HepG2 (cell line): ENCODE measurements at regions not wholly inside any gene's neighbourhood (a gene's known extent, or its start where the extent isn't known, plus 50 kb on each side); places are given as distances from the start of the nearest gene placed in this dataset.

ENCODE experiments used
- ATAC-seq: fragments of 200-7000 bp; cut with Tn5 transposase; 3 replicates; pipeline ENCODE4 v1.9.1; 2020; ENCODE audit warnings: mild to moderate bottlenecking, moderate library complexity
- BruUV-seq: library from RNA; stranded (reverse); fragments of 400-500 nt; replicated peaks from 2 replicates; lab custom pipeline; 2021; lab: Mats Ljungman, UMichigan
- CTCF ChIA-PET: fragments of 300-600 bp; formaldehyde crosslinking; extraction: SDS; loops from one replicate; lab custom pipeline; 2021; ENCODE audit warnings: low total read pairs, inconsistent platforms, low intra/inter-chr PET ratio; lab: Yijun Ruan, JAX
- POLR2A ChIA-PET: fragments of 350-600 bp; sonication (Branson Sonifier 250); formaldehyde crosslinking; loops from one replicate; lab custom pipeline; 2020; ENCODE audit warnings: antibody characterized with exemption, inconsistent platforms; lab: Yijun Ruan, JAX
- DNase-seq: peaks from one replicate; pipeline ENCODE4 v3.0.0-alpha.2; 2015; ENCODE audit warnings: low spot score
- FAIRE-seq: peaks from 3 replicates; lab custom pipeline; 2011; peaks lifted over from hg19 to GRCh38; lab: Jason Lieb, UNC
- H2AFZ ChIP-seq: one replicate; pipeline ENCODE4 v1.6.1; 2011; ENCODE audit warnings: low read length, inconsistent platforms
- H3K27ac ChIP-seq: fragments of 300-600 bp; 3 replicates; pipeline ENCODE4 v1.8.0; 2011; ENCODE audit warnings: mixed run types, mild to moderate bottlenecking, mixed read lengths, low read length, inconsistent platforms; ENCODE audit not compliant: insufficient read depth; ENCODE audit errors: extremely low read length
- H3K27me3 ChIP-seq, 2 experiments: fragments of 200-600 bp in 1 of 2; 2 replicates in 1 of 2; 3 replicates in 1 of 2; pipeline versions ENCODE4 v1.6.0 to v1.8.0; 2011; ENCODE audit warnings: low read length in 2 of 2, mild to moderate bottlenecking in 2 of 2, moderate library complexity in 2 of 2, inconsistent platforms in 1 of 2; ENCODE audit not compliant: insufficient read depth in 2 of 2, control insufficient read depth in 1 of 2
- H3K36me3 ChIP-seq, 2 experiments: fragments of 200-600 bp in 1 of 2; replicated peaks in 1 of 2; 2 replicates in 1 of 2; 3 replicates in 1 of 2; pipeline versions ENCODE4 v1.5.1 to v1.8.0; 2011; ENCODE audit warnings: low read length in 2 of 2, inconsistent platforms in 1 of 2; ENCODE audit not compliant: insufficient read depth in 2 of 2, control insufficient read depth in 1 of 2
- H3K4me1 ChIP-seq: 2 replicates; pipeline ENCODE4 v1.5.1; 2012; ENCODE audit warnings: low read length, inconsistent platforms; ENCODE audit not compliant: insufficient read depth
- H3K4me2 ChIP-seq: 2 replicates; pipeline ENCODE4 v1.6.0; 2011; ENCODE audit warnings: low read depth, low read length, inconsistent platforms
- H3K4me3 ChIP-seq, 3 experiments: fragments of 200-600 bp in 1 of 3; sonication (generic), shearing (Covaris generic) in 1 of 3; replicated peaks in 1 of 3; 2 replicates each; pipeline ENCODE4 v1.5.1; 2011 to 2016; ENCODE audit warnings: low read length in 3 of 3, inconsistent platforms in 2 of 3, low read depth in 2 of 3, mild to moderate bottlenecking in 2 of 3, control low read depth in 1 of 3, mixed read lengths in 1 of 3; ENCODE audit not compliant: insufficient read depth in 1 of 3
- H3K79me2 ChIP-seq: one replicate; pipeline ENCODE4 v1.6.1; 2011; ENCODE audit warnings: low read length, inconsistent platforms; ENCODE audit not compliant: insufficient read depth
- H3K9ac ChIP-seq: 2 replicates; pipeline ENCODE4 v1.6.0; 2011; ENCODE audit warnings: mild to moderate bottlenecking, low read depth, low read length, inconsistent platforms; ENCODE audit not compliant: insufficient read depth
- H3K9me3 ChIP-seq: 2 replicates; pipeline ENCODE4 v1.5.1; 2012; ENCODE audit warnings: mild to moderate bottlenecking, low read length
- H4K20me1 ChIP-seq: 2 replicates; pipeline ENCODE4 v1.6.0; 2011; ENCODE audit warnings: inconsistent platforms, mild to moderate bottlenecking, low read length, moderate library complexity; ENCODE audit not compliant: insufficient read depth
- ATF1 ChIP-seq: IDR thresholded peaks from 2 replicates; pipeline ENCODE4 v1.6.1; 2016; ENCODE audit warnings: mild to moderate bottlenecking, control low read depth
- BRD4 ChIP-seq: sonication (generic); formaldehyde crosslinking; IDR thresholded peaks from 2 replicates; pipeline ENCODE4 v1.4.0; 2020; ENCODE audit warnings: missing genetic modification reagents
- CSRNP2 ChIP-seq: sonication (generic); formaldehyde crosslinking; conservative IDR thresholded peaks from 2 replicates; pipeline ENCODE4 v1.8.0; 2022; ENCODE audit warnings: low read depth, missing genetic modification reagents
- DMAP1 ChIP-seq: IDR thresholded peaks from 2 replicates; pipeline ENCODE4 v1.6.1; 2016
- FOXO1 ChIP-seq: sonication (generic); formaldehyde crosslinking; IDR thresholded peaks from 2 replicates; pipeline ENCODE4 v1.4.0; 2020; ENCODE audit warnings: missing genetic modification reagents
- NRL ChIP-seq: sonication (generic); formaldehyde crosslinking; IDR thresholded peaks from 2 replicates; pipeline ENCODE4 v1.5.0; 2020; ENCODE audit warnings: missing genetic modification reagents, mild to moderate bottlenecking, moderate library complexity, borderline replicate concordance
- PHF8 ChIP-seq: sonication (generic); formaldehyde crosslinking; IDR thresholded peaks from 2 replicates; pipeline ENCODE4 v1.5.0; 2020; ENCODE audit warnings: missing genetic modification reagents
- PITX1 ChIP-seq: sonication (generic); formaldehyde crosslinking; IDR thresholded peaks from 2 replicates; pipeline ENCODE4 v1.5.1; 2020; ENCODE audit warnings: mild to moderate bottlenecking, missing genetic modification reagents
- SMAD9 ChIP-seq: sonication (generic); formaldehyde crosslinking; IDR thresholded peaks from 2 replicates; pipeline ENCODE4 v1.5.1; 2020; ENCODE audit warnings: mild to moderate bottlenecking, missing genetic modification reagents
- ZKSCAN1 ChIP-seq: fragments of 150-350 bp; IDR thresholded peaks from 2 replicates; pipeline ENCODE4 v1.6.1; 2014; ENCODE audit warnings: low read length
- ZNF10 ChIP-seq: sonication (generic); formaldehyde crosslinking; IDR thresholded peaks from 2 replicates; pipeline ENCODE4 v1.4.0; 2020; ENCODE audit warnings: mild to moderate bottlenecking, low read depth, missing genetic modification reagents, borderline replicate concordance
- ZNF18 ChIP-seq: sonication (generic); formaldehyde crosslinking; IDR thresholded peaks from 2 replicates; pipeline ENCODE4 v1.8.0; 2022; ENCODE audit warnings: mild to moderate bottlenecking, missing genetic modification reagents; ENCODE audit not compliant: insufficient replicate concordance
- ZNF350 ChIP-seq: sonication (generic); formaldehyde crosslinking; IDR thresholded peaks from 2 replicates; pipeline ENCODE4 v1.4.0; 2020; ENCODE audit warnings: mild to moderate bottlenecking, low read depth, missing genetic modification reagents, borderline replicate concordance
- ZNF496 ChIP-seq: sonication (generic); formaldehyde crosslinking; IDR thresholded peaks from 2 replicates; pipeline ENCODE4 v1.8.1; 2023; ENCODE audit warnings: mild to moderate bottlenecking, moderate library complexity, missing genetic modification reagents; ENCODE audit not compliant: insufficient replicate concordance
- ZNF547 ChIP-seq: sonication (generic); formaldehyde crosslinking; IDR thresholded peaks from 2 replicates; pipeline ENCODE4 v1.5.1; 2020; ENCODE audit warnings: mild to moderate bottlenecking, missing genetic modification reagents
- ZNF558 ChIP-seq: sonication (generic); formaldehyde crosslinking; IDR thresholded peaks from 2 replicates; pipeline ENCODE4 v1.9.0; 2022; ENCODE audit warnings: mild to moderate bottlenecking, missing genetic modification reagents, borderline replicate concordance
- ZNF577 ChIP-seq: sonication (generic); formaldehyde crosslinking; IDR thresholded peaks from 2 replicates; pipeline ENCODE4 v1.4.0; 2020; ENCODE audit warnings: mild to moderate bottlenecking, low read depth, missing genetic modification reagents, borderline replicate concordance
- ZNF619 ChIP-seq: sonication (generic); formaldehyde crosslinking; IDR thresholded peaks from 2 replicates; pipeline ENCODE4 v1.4.0; 2020; ENCODE audit warnings: mild to moderate bottlenecking, missing genetic modification reagents
- WGBS: methylation state at CpG from one replicate; pipeline ENCODE4 v1.1.6; 2017; ENCODE audit warnings: low lambda C conversion rate; 5-methylcytosine and 5-hydroxymethylcytosine counted together
- in situ Hi-C: cut with HindIII; loops from 2 replicates; pipeline ENCODE4 v1.10.0; 2017; ENCODE audit warnings: low pct_unique_long_range_greater_than_20kb; ENCODE audit not compliant: extremely low pct_ligation_motif_present
- intact Hi-C: fragments of 100-400 bp; cut with micrococcal nuclease; formaldehyde crosslinking; loops from one replicate; pipeline ENCODE4 v1.10.0; 2022; ENCODE audit not compliant: unreplicated experiment

GRCh38 chr14:46325777-46326176, 325.8 kb downstream of the RPL10L start (continued):
- no peak for TF ChIP-seq ZNF10 (CRISPR knock-in tag)
- no peak for TF ChIP-seq DMAP1 (CRISPR knock-in tag)
- TF ChIP-seq FOXO1 (CRISPR knock-in tag), result no peak
- no peak for TF ChIP-seq NRL (CRISPR knock-in tag)
- no peak for TF ChIP-seq ZNF558 (CRISPR knock-in tag)
- no peak for TF ChIP-seq ZNF547 (CRISPR knock-in tag)

GRCh38 chr14:46325157-46325556, 326.4 kb downstream of the RPL10L start:
- intact Hi-C loops, result no loop called here
- POLR2A ChIA-PET, result no interaction called here
- no peaks in the 10 kb centered on the region for H3K27me3 ChIP-seq
- H3K9me3 ChIP-seq, result 0 out of 2 replicates have a peak, but pooled peaks cover 3% of the 10 kb centered on the region
- no peak overlapping the region for H3K4me2 ChIP-seq
- CTCF ChIA-PET, result no interaction called here
- no peak overlapping the region for H3K9ac ChIP-seq
- in situ Hi-C loops, result no loop called here
- no peak overlapping the region for H3K4me3 ChIP-seq
- WGBS, result 2% methylated on average over 3 of the region's 5 CpGs
- no peak overlapping the region for H2AFZ ChIP-seq
- H3K36me3 ChIP-seq, result no peaks in the 10 kb centered on the region
- no peak overlapping the region for H3K27ac ChIP-seq
- H4K20me1 ChIP-seq, result no peaks in the 10 kb centered on the region
- no peak for TF ChIP-seq ZKSCAN1
- BruUV-seq, result no TSS peak
- FAIRE-seq (no peak), ATAC-seq (no peak), DNase-seq (no peak)
- no peaks in the 10 kb centered on the region for H3K4me1 ChIP-seq
- no peaks in the 10 kb centered on the region for H3K79me2 ChIP-seq

GRCh38 chr14:46323404-46323762, 328.2 kb downstream of the RPL10L start:
- DNase-seq, result no peak
- TF ChIP-seq PITX1, result no peak
- no peak for TF ChIP-seq ZNF577 (CRISPR knock-in tag)
- no peak for TF ChIP-seq SMAD9
- no peak for TF ChIP-seq BRD4 (CRISPR knock-in tag)
- TF ChIP-seq ZNF496 (CRISPR knock-in tag), result no peak
- TF ChIP-seq ZNF350 (CRISPR knock-in tag), result no peak
- TF ChIP-seq ZNF619, result no peak
- TF ChIP-seq ZNF18 (CRISPR knock-in tag), result no peak
- no peak for TF ChIP-seq ATF1 (CRISPR knock-in tag)
- no peak for TF ChIP-seq PHF8 (CRISPR knock-in tag)
- no peak for TF ChIP-seq CSRNP2 (CRISPR knock-in tag)

More at GRCh38 chr14:46323404-46323762, 328.2 kb downstream of the RPL10L start:
- H3K27me3 ChIP-seq, result no peaks in the 10 kb centered on the region
- no peaks in the 10 kb centered on the region for H3K79me2 ChIP-seq
- H3K4me3 ChIP-seq, result no peak overlapping the region
- no peak overlapping the region for H3K4me2 ChIP-seq
- H2AFZ ChIP-seq, result no peak overlapping the region
- FAIRE-seq, result no peak
- no peak for ATAC-seq
- no peaks in the 10 kb centered on the region for H3K4me1 ChIP-seq
- in situ Hi-C loops (no loop called here), intact Hi-C loops (no loop called here)
- no peak overlapping the region for H3K9ac ChIP-seq
- 0 out of 2 replicates have a peak, but pooled peaks cover 9% of the 10 kb centered on the region for H3K9me3 ChIP-seq
- no TSS peak for BruUV-seq
- H3K36me3 ChIP-seq, result no peaks in the 10 kb centered on the region
- CTCF ChIA-PET, result no interaction called here
- no peaks in the 10 kb centered on the region for H4K20me1 ChIP-seq
- no peak overlapping the region for H3K27ac ChIP-seq
- POLR2A ChIA-PET, result no interaction called here
